Heart left ventricle (tissue), 13 donors: ENCODE measurements at regions not wholly inside any gene's neighbourhood (a gene's known extent, or its start where the extent isn't known, plus 50 kb on each side); places are given as distances from the start of the nearest gene placed in this dataset.

Experiments
- POLR2A ChIP-seq, 2 donors: fragments of 450-650 bp; IDR thresholded peaks; one replicate each; pipeline ENCODE4 v1.6.1; 2017; ENCODE audit warnings: antibody characterized with exemption in 2 of 2, mild to moderate bottlenecking in 2 of 2, moderate library complexity in 2 of 2
- TF ChIP-seq, protein P1 (sequence below), 12 donors: fragments of 200-600 bp; sonication (generic) in 4 of 12; IDR thresholded peaks; one replicate each; pipeline versions ENCODE4 v1.5.0 to v1.8.0; 2018 to 2022; ENCODE audit warnings: antibody characterized with exemption in 12 of 12, mild to moderate bottlenecking in 5 of 12
- donor health status: ischemic (EF 13 %, LVEDD 7.1; RV severe dilation, severe dysfunction).
- donor health status: DM: no; HTN: yes; CAD: no.
- donor health status: DM: no; HTN: no; CAD: no.
- donor health status: ischemic (EF 25% LVEDD 6.9; RV normal size, moderate dysfunction).
- donor health status: ischemic (EF 25% LVEDD 5.7; RV mildly dilated, moderate dysfunction).
- donor health status: ischemic (EF 35%, LVEDD 5.7; RV mildly dilated, moderate dysfunction).
- donor health status: nonischemic (EF 11% LVEDD 7.7; RV severe dilation, severe dysfunction).
- donor health status: DM: yes; HTN: yes; CAD: no.
- donor health status: PGD.
- donor health status: ischemic (EF 29% LVEDD 5.4; RV normal size, mild dysfunction).
- donor health status: nonischemic (EF 23%, LVEDD 6.1; RV moderate dilation, normal function).

DNA sequence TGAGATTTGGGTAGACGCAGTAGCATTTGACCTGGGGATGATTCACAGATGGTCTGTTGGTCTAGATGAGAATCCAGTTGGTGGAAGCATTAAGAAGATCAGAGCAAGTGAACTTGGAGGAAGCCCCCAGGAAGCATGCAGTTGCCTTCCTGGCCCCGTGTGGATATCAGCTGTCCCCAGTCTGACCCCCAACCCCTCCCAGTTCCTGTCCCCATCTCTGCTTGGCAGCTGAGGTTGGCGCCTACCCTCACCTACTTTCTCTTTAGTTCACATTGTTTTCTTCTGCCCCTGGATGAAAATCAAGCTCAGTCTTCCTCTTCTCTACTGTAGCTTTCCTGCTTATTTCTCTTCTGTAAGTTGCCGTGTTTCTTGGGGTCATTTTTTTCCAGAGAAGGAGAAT lies 227.9 kb downstream of the GATA3 start:
- TF ChIP-seq, protein P1, sequence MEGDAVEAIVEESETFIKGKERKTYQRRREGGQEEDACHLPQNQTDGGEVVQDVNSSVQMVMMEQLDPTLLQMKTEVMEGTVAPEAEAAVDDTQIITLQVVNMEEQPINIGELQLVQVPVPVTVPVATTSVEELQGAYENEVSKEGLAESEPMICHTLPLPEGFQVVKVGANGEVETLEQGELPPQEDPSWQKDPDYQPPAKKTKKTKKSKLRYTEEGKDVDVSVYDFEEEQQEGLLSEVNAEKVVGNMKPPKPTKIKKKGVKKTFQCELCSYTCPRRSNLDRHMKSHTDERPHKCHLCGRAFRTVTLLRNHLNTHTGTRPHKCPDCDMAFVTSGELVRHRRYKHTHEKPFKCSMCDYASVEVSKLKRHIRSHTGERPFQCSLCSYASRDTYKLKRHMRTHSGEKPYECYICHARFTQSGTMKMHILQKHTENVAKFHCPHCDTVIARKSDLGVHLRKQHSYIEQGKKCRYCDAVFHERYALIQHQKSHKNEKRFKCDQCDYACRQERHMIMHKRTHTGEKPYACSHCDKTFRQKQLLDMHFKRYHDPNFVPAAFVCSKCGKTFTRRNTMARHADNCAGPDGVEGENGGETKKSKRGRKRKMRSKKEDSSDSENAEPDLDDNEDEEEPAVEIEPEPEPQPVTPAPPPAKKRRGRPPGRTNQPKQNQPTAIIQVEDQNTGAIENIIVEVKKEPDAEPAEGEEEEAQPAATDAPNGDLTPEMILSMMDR (IDR thresholded peaks at IDR 0.05), result no peak
- no peak for TF ChIP-seq POLR2A (IDR thresholded peaks at IDR 0.05)
